Fibroblast of peridontal ligament (primary cell): ENCODE measurements at regions not wholly inside any gene's neighbourhood (a gene's known extent, or its start where the extent isn't known, plus 50 kb on each side); places are given as distances from the start of the nearest gene placed in this dataset.
"Not testable (repeated sequence)": the region's sequence is repeated elsewhere in the genome, so short reads cannot be mapped to it uniquely, and the experiment has no call there.

Experiments used
- DNase-seq: peaks from one replicate; pipeline ENCODE4 v3.0.0-alpha.2; 2010; ENCODE audit errors: extremely low read depth

GRCh38 chr9:22508354-22508753, 61.7 kb downstream of the DMRTA1 start:
- DNase-seq: not testable (repeated sequence)

- no peak for DNase-seq
Observed at GRCh38 chr9:22508790-22509189, 62.2 kb downstream of the DMRTA1 start.

- DNase-seq: no peak
Observed at GRCh38 chr9:22512495-22512894, 65.9 kb downstream of the DMRTA1 start.

- DNase-seq: no peak
Observed at GRCh38 chr9:22514871-22515270, 68.2 kb downstream of the DMRTA1 start.

GRCh38 chr9:22522206-22522740, 75.6 kb downstream of the DMRTA1 start:
- DNase-seq: no peak

- peak; percentile 56 for DNase-seq
Observed at GRCh38 chr9:22528485-22528884, 81.9 kb downstream of the DMRTA1 start.

GRCh38 chr9:22529426-22530199, 83.0 kb downstream of the DMRTA1 start:
- DNase-seq: peak; percentile 3

GRCh38 chr9:22535780-22536179, 89.2 kb downstream of the DMRTA1 start:
- DNase-seq: no peak

- no peak for DNase-seq
Observed at GRCh38 chr9:22537721-22538120, 91.1 kb downstream of the DMRTA1 start.

- no peak for DNase-seq
Observed at GRCh38 chr9:22548625-22549024, 102.0 kb downstream of the DMRTA1 start.

- DNase-seq: no peak
Observed at GRCh38 chr9:22574740-22575139, 128.1 kb downstream of the DMRTA1 start.

- DNase-seq: no peak
Observed at GRCh38 chr9:22580788-22581187, 134.2 kb downstream of the DMRTA1 start.

GRCh38 chr9:22582221-22582620, 135.6 kb downstream of the DMRTA1 start:
- DNase-seq: no peak

- no peak for DNase-seq
Observed at GRCh38 chr9:22588918-22589317, 142.3 kb downstream of the DMRTA1 start.

- peak; percentile 47 for DNase-seq
Observed at GRCh38 chr9:22590336-22591033, 143.9 kb downstream of the DMRTA1 start.

GRCh38 chr9:22595805-22596204, 149.2 kb downstream of the DMRTA1 start:
- DNase-seq: no peak

GRCh38 chr9:22617156-22617555, 170.5 kb downstream of the DMRTA1 start:
- DNase-seq: no peak

GRCh38 chr9:22622815-22623214, 176.2 kb downstream of the DMRTA1 start:
- peak; percentile 34 for DNase-seq

GRCh38 chr9:22623236-22623635, 176.6 kb downstream of the DMRTA1 start:
- no peak for DNase-seq

- no peak for DNase-seq
Observed at GRCh38 chr9:22625540-22625939, 178.9 kb downstream of the DMRTA1 start.

GRCh38 chr9:22643541-22643940, 196.9 kb downstream of the DMRTA1 start:
- peak; percentile 37 for DNase-seq

GRCh38 chr9:22645893-22646292, 199.3 kb downstream of the DMRTA1 start:
- DNase-seq: peak; percentile 67

- DNase-seq: peak; percentile 56
Observed at GRCh38 chr9:22649384-22649783, 202.8 kb downstream of the DMRTA1 start.
